Kidney (tissue), 13 donors: ENCODE measurements at regions not wholly inside any gene's neighbourhood (a gene's known extent, or its start where the extent isn't known, plus 50 kb on each side); places are given as distances from the start of the nearest gene placed in this dataset.

ENCODE experiments used
- DNase-seq, 5 donors: peaks; one replicate each; pipeline ENCODE4 v3.0.0-alpha.2; 2013 to 2020
- FAIRE-seq: peaks from 2 replicates; lab custom pipeline; 2012; peaks lifted over from hg19 to GRCh38; lab: Jason Lieb, UNC
- H3K27ac ChIP-seq, 2 donors: one replicate each; pipeline ENCODE4 v1.7.0; 2013; ENCODE audit warnings: low read depth in 2 of 2, low read length in 2 of 2, inconsistent platforms in 1 of 2
- H3K27me3 ChIP-seq: one replicate; pipeline ENCODE4 v1.7.1; 2013; ENCODE audit warnings: low read length, inconsistent platforms; ENCODE audit not compliant: control insufficient read depth, insufficient read depth
- H3K36me3 ChIP-seq, 3 donors: one replicate each; pipeline versions ENCODE4 v1.7.0 to v1.7.1; 2013; ENCODE audit warnings: low read length in 3 of 3, control low read depth in 1 of 3, inconsistent platforms in 1 of 3; ENCODE audit not compliant: insufficient read depth in 3 of 3, control insufficient read depth in 2 of 3
- H3K4me1 ChIP-seq, 3 donors: one replicate each; pipeline versions ENCODE4 v1.7.0 to v1.7.1; 2013; ENCODE audit warnings: low read length in 3 of 3, inconsistent platforms in 1 of 3, low read depth in 1 of 3; ENCODE audit not compliant: control insufficient read depth in 2 of 3, insufficient read depth in 2 of 3
- H3K4me3 ChIP-seq, 3 donors: one replicate each; pipeline versions ENCODE4 v1.7.0 to v1.8.1; 2013; ENCODE audit warnings: low read length in 3 of 3, control low read depth in 1 of 3, inconsistent platforms in 1 of 3
- H3K9ac ChIP-seq, 3 donors: one replicate each; pipeline versions ENCODE4 v1.7.0 to v1.7.1; 2013; ENCODE audit warnings: low read length in 3 of 3, control low read depth in 1 of 3, inconsistent platforms in 1 of 3
- H3K9me3 ChIP-seq, 3 donors: one replicate each; pipeline versions ENCODE4 v1.7.0 to v1.7.1; 2013; ENCODE audit warnings: low read length in 3 of 3, control low read depth in 1 of 3, inconsistent platforms in 1 of 3; ENCODE audit not compliant: control insufficient read depth in 2 of 3, insufficient read depth in 1 of 3
- intact Hi-C: fragments of 100-400 bp; cut with DNase I; formaldehyde crosslinking; loops from one replicate; pipeline ENCODE4 v1.11.1; 2022
- TF ChIP-seq, protein P1 (sequence below): IDR thresholded peaks from 3 replicates; pipeline ENCODE4 v1.5.1; 2012; ENCODE audit warnings: mild to moderate bottlenecking, moderate library complexity, borderline replicate concordance; ENCODE audit not compliant: insufficient read depth; ENCODE audit errors: extremely low read depth
- donor health status: control.
- donor health status: control.
- donor health status: control.
- donor health status: control.
- donor health status: control.
- donor health status: DM: yes; HTN: yes; CAD: no.
- donor health status: Normal renal cell carcinoma (clear cell type).

DNA sequence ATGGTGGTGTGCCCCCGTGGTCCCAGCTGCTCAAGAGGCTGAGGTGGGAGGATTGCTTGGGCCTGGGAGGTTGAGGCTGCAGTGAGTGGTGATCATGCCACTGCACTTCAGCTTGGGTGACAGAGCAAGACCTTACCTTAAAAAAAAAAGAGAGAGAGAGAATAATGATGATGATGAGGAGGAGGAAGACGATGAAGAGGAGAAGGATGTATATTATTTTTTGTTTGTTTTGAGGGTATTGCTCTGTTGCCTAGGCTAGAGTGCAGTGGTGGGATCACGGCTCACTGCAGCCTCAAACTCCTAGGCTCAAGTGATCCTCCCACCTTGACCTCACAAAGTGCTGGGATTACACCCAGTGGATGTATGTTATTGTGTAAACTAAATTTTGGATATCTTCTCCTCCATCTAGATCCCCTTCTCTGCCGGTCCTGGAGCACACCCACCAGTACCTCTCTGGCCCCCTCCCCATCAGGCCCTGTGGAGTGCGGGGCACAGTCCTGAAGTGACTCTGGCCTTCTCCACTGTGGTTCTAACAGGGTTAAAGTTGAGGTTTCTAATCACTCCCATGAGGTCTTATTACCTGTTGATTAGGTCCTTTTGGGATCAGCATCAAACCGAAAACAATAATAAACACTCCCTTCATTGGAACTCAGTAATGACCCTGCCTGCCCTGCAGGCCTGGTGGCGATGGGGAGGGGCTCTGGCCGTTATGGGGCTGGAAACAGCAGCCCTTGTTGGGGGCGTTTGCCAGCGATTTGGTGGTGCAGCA lies 60.5 kb upstream of the ZFHX3 start:
- Histone ChIP-seq H3K27me3 (no peaks in the 10 kb centered on the region), H3K36me3 (no peaks in the 10 kb centered on the region), H3K27ac (no peak overlapping the region), H3K4me1 (no peaks in the 10 kb centered on the region), H3K9ac (no peak overlapping the region), H3K4me3 (no peak overlapping the region), H3K9me3 (no peaks in the 10 kb centered on the region)
- FAIRE-seq = no peak
- TF ChIP-seq, protein P1, sequence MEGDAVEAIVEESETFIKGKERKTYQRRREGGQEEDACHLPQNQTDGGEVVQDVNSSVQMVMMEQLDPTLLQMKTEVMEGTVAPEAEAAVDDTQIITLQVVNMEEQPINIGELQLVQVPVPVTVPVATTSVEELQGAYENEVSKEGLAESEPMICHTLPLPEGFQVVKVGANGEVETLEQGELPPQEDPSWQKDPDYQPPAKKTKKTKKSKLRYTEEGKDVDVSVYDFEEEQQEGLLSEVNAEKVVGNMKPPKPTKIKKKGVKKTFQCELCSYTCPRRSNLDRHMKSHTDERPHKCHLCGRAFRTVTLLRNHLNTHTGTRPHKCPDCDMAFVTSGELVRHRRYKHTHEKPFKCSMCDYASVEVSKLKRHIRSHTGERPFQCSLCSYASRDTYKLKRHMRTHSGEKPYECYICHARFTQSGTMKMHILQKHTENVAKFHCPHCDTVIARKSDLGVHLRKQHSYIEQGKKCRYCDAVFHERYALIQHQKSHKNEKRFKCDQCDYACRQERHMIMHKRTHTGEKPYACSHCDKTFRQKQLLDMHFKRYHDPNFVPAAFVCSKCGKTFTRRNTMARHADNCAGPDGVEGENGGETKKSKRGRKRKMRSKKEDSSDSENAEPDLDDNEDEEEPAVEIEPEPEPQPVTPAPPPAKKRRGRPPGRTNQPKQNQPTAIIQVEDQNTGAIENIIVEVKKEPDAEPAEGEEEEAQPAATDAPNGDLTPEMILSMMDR = no peak
- intact Hi-C loops = no loop called here
- no peak for DNase-seq

DNA sequence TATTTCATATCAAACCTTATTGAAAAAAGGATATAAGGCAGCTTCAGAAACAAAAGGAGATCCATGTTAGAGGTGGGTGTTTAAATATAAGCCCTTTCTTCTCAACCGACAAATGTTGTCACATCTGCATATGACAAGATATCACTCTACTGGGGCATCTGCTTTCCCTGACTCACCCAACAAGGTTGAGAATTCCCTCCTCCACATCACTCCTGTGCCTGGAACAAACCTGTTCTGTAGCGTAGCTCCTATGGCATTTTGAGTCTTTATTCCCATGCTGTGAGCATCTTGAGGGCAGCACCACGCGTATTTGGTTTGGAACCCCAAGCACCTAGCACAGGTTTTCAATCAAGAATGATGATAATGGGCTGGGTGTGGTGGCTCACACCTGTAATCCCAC lies 59.4 kb upstream of the ZFHX3 start:
- Histone ChIP-seq H3K36me3 (no peaks in the 10 kb centered on the region), H3K27ac (no peak overlapping the region), H3K4me3 (no peak overlapping the region), H3K4me1 (no peaks in the 10 kb centered on the region), H3K9me3 (no peaks in the 10 kb centered on the region), H3K9ac (no peak overlapping the region), H3K27me3 (no peaks in the 10 kb centered on the region)
- DNase-seq (no peak), FAIRE-seq (no peak)
- TF ChIP-seq, protein P1 = no peak
- intact Hi-C loops = no loop called here

DNA sequence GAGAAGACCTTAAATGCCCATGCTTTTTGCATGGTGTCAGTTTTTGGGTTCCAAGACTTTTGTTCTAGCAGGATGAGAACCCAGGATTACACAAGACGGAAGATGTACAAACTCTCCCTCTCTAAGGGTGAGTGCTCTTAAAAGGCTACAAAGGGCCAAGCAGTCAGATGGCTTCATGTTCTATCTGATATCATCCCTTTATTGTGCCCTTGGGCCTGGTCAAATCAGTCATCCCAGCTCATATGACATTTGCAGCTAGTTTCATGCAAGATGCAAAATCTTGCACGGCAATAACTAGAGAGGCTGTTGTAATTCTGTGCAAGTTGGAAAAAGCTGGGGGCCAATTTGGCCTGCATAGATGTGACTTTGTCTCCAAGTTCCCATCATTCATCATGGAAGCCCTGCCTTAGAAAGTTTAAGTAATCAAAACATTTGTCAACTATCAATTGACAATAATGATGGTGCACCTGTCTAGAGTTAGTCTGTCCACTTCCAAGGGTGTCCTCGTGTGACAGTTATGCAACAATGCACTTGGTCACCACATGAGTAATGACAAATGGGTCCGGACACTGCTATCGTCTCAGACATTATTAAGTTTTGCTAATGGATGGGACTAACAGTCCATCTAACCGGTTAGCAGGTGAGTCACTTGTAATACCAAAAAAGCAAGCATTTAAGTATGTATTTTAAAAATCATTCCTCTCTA lies 58.6 kb upstream of the ZFHX3 start:
- H3K27ac ChIP-seq = no peak overlapping the region
- no peaks in the 10 kb centered on the region for H3K36me3 ChIP-seq
- no peak overlapping the region for H3K4me3 ChIP-seq
- H3K4me1 ChIP-seq = no peaks in the 10 kb centered on the region
- FAIRE-seq (no peak), DNase-seq (no peak)
- TF ChIP-seq, protein P1 = no peak
- no peaks in the 10 kb centered on the region for H3K9me3 ChIP-seq
- intact Hi-C loops = no loop called here
- H3K9ac ChIP-seq = no peak overlapping the region
- H3K27me3 ChIP-seq = no peaks in the 10 kb centered on the region
